NCI-H2029 treated with DMSO at 0.1 percent for 48 hours (cell line): ENCODE measurements at regions not wholly inside any gene's neighbourhood (a gene's known extent, or its start where the extent isn't known, plus 50 kb on each side); places are given as distances from the start of the nearest gene placed in this dataset.
A peak's percentile ranks its signal among the peaks of the same experiment; 100 is the strongest.
"Not testable (repeated sequence)": the region's sequence is repeated elsewhere in the genome, so short reads cannot be mapped to it uniquely, and the experiment has no call there.

ENCODE experiments used
- DNase-seq: peaks from one replicate; lab custom pipeline; 2025; lab: John Stamatoyannopoulos, UW

- peak; percentile 35 for DNase-seq
These were observed 421.2 kb upstream of the TENM3 start for GRCh38 chr4:181822005-181822375.

- DNase-seq = no peak
These were observed 420.0 kb upstream of the TENM3 start for GRCh38 chr4:181823183-181823582.

- no peak for DNase-seq
These were observed 419.6 kb upstream of the TENM3 start for GRCh38 chr4:181823645-181824044.

GRCh38 chr4:181825564-181825963 lies 417.6 kb upstream of the TENM3 start:
- DNase-seq = no peak

- no peak for DNase-seq
These were observed 416.0 kb upstream of the TENM3 start for GRCh38 chr4:181827246-181827645.

GRCh38 chr4:181830404-181831035 lies 412.7 kb upstream of the TENM3 start:
- no peak for DNase-seq

- DNase-seq = no peak
These were observed 409.1 kb upstream of the TENM3 start for GRCh38 chr4:181834071-181834470.

GRCh38 chr4:181835348-181835747 lies 407.9 kb upstream of the TENM3 start:
- no peak for DNase-seq

- DNase-seq = no peak
These were observed 404.9 kb upstream of the TENM3 start for GRCh38 chr4:181838253-181838652.

- not testable (repeated sequence) for DNase-seq
These were observed 399.4 kb upstream of the TENM3 start for GRCh38 chr4:181843797-181844196.

GRCh38 chr4:181845617-181846016 lies 397.6 kb upstream of the TENM3 start:
- DNase-seq = no peak

GRCh38 chr4:181846934-181847333 lies 396.3 kb upstream of the TENM3 start:
- DNase-seq = no peak

- DNase-seq = no peak
These were observed 394.8 kb upstream of the TENM3 start for GRCh38 chr4:181848357-181848756.

GRCh38 chr4:181849472-181849871 lies 393.7 kb upstream of the TENM3 start:
- no peak for DNase-seq

GRCh38 chr4:181853881-181854511 lies 389.2 kb upstream of the TENM3 start:
- DNase-seq = no peak

- DNase-seq = no peak
These were observed 387.9 kb upstream of the TENM3 start for GRCh38 chr4:181855307-181855706.

GRCh38 chr4:181857471-181857870 lies 385.7 kb upstream of the TENM3 start:
- not testable (repeated sequence) for DNase-seq

- DNase-seq = no peak
These were observed 384.5 kb upstream of the TENM3 start for GRCh38 chr4:181858741-181859140.

- DNase-seq = no peak
These were observed 383.8 kb upstream of the TENM3 start for GRCh38 chr4:181859439-181859838.

- no peak for DNase-seq
These were observed 383.0 kb upstream of the TENM3 start for GRCh38 chr4:181860157-181860556.

- DNase-seq = no peak
These were observed 382.5 kb upstream of the TENM3 start for GRCh38 chr4:181860668-181861067.

- no peak for DNase-seq
These were observed 379.3 kb upstream of the TENM3 start for GRCh38 chr4:181863856-181864255.

- no peak for DNase-seq
These were observed 372.9 kb upstream of the TENM3 start for GRCh38 chr4:181870326-181870725.

GRCh38 chr4:181874602-181875001 lies 368.6 kb upstream of the TENM3 start:
- DNase-seq = no peak
